Stimulated activated naive CD8-positive, alpha-beta T cell treated with anti-CD3 and anti-CD28 coated beads, Interleukin-15, Interleukin-2, amounts not matched to agents 100 ng/mL and 50 ng/mL, for 24 hours (primary cell): ENCODE measurements at regions not wholly inside any gene's neighbourhood (a gene's known extent, or its start where the extent isn't known, plus 50 kb on each side); places are given as distances from the start of the nearest gene placed in this dataset.
"Not testable (repeated sequence)": the region's sequence is repeated elsewhere in the genome, so short reads cannot be mapped to it uniquely, and the experiment has no call there.

Experiments
- H3K27ac Mint-ChIP-seq: one replicate; pipeline ENCODE4 v1.8.0; 2021; ENCODE audit warnings: mild to moderate bottlenecking, mixed read lengths
- H3K27me3 Mint-ChIP-seq: one replicate; pipeline ENCODE4 v1.8.0; 2021; ENCODE audit warnings: mixed read lengths
- H3K36me3 Mint-ChIP-seq: one replicate; pipeline ENCODE4 v1.8.0; 2021; ENCODE audit warnings: low read depth, mixed read lengths
- H3K4me1 Mint-ChIP-seq: one replicate; pipeline ENCODE4 v1.8.0; 2021; ENCODE audit warnings: low read depth, mixed read lengths
- H3K4me3 Mint-ChIP-seq: one replicate; pipeline ENCODE4 v1.8.0; 2021; ENCODE audit warnings: mild to moderate bottlenecking, mixed read lengths
- H3K9me3 Mint-ChIP-seq: one replicate; pipeline ENCODE4 v1.8.0; 2021; ENCODE audit warnings: mixed read lengths

GRCh38 chr2:16243411-16243996, 303.2 kb downstream of the MYCN start:
- H3K36me3 Mint-ChIP-seq = no peaks in the 10 kb centered on the region
- no peaks in the 10 kb centered on the region for H3K4me1 Mint-ChIP-seq
- no peak overlapping the region for H3K27ac Mint-ChIP-seq
- no peaks in the 10 kb centered on the region for H3K9me3 Mint-ChIP-seq
- H3K27me3 Mint-ChIP-seq = no peaks in the 10 kb centered on the region
- no peak overlapping the region for H3K4me3 Mint-ChIP-seq

DNA sequence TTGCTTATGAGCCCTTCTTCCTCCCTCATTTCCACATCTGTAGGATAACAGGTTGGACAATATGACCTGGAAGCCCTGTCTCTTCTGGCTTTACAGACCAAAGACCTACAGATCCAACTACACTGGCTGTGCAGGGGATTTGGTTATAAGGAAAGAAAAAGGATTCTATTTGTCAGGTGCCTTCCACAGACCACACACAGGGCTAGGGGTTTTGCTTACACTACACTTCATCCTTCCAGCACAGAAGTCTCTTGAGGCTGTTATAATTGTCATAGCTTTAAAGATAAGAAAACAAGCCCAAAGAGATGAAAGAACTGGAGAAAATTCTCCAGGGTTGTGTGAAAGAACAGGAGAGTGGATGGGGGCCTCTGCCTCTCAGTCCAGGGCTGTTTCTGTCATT, 302.6 kb downstream of the MYCN start:
- H3K27me3 Mint-ChIP-seq = no peaks in the 10 kb centered on the region
- no peaks in the 10 kb centered on the region for H3K4me1 Mint-ChIP-seq
- H3K9me3 Mint-ChIP-seq = no peaks in the 10 kb centered on the region
- H3K4me3 Mint-ChIP-seq = no peak overlapping the region
- H3K27ac Mint-ChIP-seq = no peak overlapping the region
- H3K36me3 Mint-ChIP-seq = no peaks in the 10 kb centered on the region

GRCh38 chr2:16241166-16242160, 301.1 kb downstream of the MYCN start:
- H3K9me3 Mint-ChIP-seq = no peaks in the 10 kb centered on the region
- H3K27ac Mint-ChIP-seq = no peak overlapping the region
- H3K36me3 Mint-ChIP-seq = no peaks in the 10 kb centered on the region
- H3K4me3 Mint-ChIP-seq = no peak overlapping the region
- no peaks in the 10 kb centered on the region for H3K4me1 Mint-ChIP-seq
- no peaks in the 10 kb centered on the region for H3K27me3 Mint-ChIP-seq

GRCh38 chr2:16240402-16240801, 300.1 kb downstream of the MYCN start:
- no peak overlapping the region for H3K27ac Mint-ChIP-seq
- no peaks in the 10 kb centered on the region for H3K36me3 Mint-ChIP-seq
- no peaks in the 10 kb centered on the region for H3K4me1 Mint-ChIP-seq
- no peak overlapping the region for H3K4me3 Mint-ChIP-seq
- H3K27me3 Mint-ChIP-seq = peaks cover 2% of the 10 kb centered on the region
- H3K9me3 Mint-ChIP-seq = peaks cover 3% of the 10 kb centered on the region

- no peaks in the 10 kb centered on the region for H3K36me3 Mint-ChIP-seq
- no peaks in the 10 kb centered on the region for H3K4me1 Mint-ChIP-seq
- H3K27ac Mint-ChIP-seq = peak overlapping the region; percentile 56
- H3K9me3 Mint-ChIP-seq = peaks cover 3% of the 10 kb centered on the region
- peaks cover 5% of the 10 kb centered on the region for H3K27me3 Mint-ChIP-seq
- no peak overlapping the region for H3K4me3 Mint-ChIP-seq
Measured at GRCh38 chr2:16239296-16239850, 299.0 kb downstream of the MYCN start.

GRCh38 chr2:16238786-16239185, 298.4 kb downstream of the MYCN start:
- Mint-ChIP-seq H3K27ac (no peak overlapping the region), H3K27me3 (peaks cover 5% of the 10 kb centered on the region), H3K36me3 (no peaks in the 10 kb centered on the region), H3K4me3 (no peak overlapping the region), H3K4me1 (no peaks in the 10 kb centered on the region), H3K9me3 (peaks cover 3% of the 10 kb centered on the region)

DNA sequence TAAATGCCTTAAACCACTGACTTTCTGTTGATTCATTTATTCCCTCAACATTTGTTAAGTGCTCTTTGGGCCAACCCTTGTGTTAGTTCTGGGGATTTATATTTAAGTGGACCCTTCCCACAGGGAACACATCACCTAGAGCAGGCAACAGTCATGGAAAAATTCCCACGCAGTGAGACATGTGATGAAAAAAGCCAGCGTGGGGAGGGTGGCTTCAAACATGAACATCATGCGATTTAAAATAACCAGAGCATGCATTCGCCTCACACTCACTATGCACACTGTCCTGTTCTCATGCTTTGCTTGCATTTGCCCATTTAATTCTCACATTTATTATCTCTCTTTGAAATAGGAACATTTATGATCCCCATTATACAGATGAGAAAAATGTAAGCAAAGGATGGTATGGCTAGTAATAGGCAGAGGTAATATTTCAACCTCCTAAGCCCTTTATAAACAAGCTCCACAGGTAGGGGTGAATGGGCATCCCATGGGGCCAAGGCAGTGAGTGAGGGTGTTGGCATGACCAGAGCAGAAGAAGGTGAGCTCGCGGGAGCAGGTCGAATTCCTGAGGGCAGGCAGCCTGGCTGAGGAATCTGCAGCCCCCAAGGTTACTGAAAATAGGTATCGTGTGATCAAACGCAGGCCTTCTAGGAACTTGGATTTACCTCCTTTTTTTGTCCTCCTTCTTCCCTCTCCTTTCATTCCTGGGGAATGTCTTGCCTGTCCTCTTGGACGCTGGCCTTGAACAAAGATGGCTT, 297.8 kb downstream of the MYCN start:
- Mint-ChIP-seq H3K36me3 (no peaks in the 10 kb centered on the region), H3K4me3 (no peak overlapping the region), H3K27me3 (peaks cover 5% of the 10 kb centered on the region), H3K4me1 (no peaks in the 10 kb centered on the region), H3K9me3 (peaks cover 3% of the 10 kb centered on the region), H3K27ac (no peak overlapping the region)

DNA sequence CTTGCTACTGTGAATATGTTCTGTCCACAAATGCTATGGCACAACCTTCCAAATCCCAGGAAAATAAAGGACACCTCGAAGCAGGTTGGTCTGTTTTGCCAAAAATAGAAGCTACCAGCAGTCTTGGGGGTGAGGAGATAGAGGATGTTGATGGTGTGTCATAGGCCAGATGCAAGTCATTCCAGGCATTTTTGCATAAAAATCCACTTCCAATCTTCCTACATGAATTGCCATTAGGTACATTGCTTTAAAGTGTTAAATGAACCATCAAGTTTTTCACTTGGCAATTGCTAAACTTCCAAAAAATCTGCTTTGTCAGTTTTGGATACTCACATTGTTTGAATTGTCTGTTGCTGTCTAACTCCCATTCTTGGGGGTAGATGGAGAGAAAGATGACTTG, 295.4 kb downstream of the MYCN start:
- no peak overlapping the region for H3K27ac Mint-ChIP-seq
- no peak overlapping the region for H3K4me3 Mint-ChIP-seq
- H3K36me3 Mint-ChIP-seq = no peaks in the 10 kb centered on the region
- H3K27me3 Mint-ChIP-seq = peaks cover 5% of the 10 kb centered on the region
- no peaks in the 10 kb centered on the region for H3K4me1 Mint-ChIP-seq
- peaks cover 3% of the 10 kb centered on the region for H3K9me3 Mint-ChIP-seq

DNA sequence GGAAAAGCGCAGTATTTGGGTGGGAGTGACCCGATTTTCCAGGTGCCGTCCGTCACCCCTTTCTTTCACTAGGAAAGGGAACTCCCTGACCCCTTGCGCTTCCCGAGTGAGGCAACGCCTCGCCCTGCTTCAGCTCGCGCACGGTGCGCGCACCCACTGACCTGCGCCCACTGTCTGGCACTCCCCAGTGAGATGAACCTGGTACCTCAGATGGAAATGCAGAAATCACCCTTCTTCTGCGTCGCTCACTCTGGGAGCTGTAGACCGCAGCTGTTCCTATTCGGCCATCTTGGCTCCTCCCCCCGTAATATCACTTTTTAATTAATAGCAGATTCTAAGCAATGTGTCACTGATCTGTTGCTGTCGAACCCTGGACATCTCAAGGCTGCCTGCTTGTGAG, 294.9 kb downstream of the MYCN start:
- not testable (repeated sequence) for H3K4me3 Mint-ChIP-seq, H3K9me3 Mint-ChIP-seq, H3K36me3 Mint-ChIP-seq, H3K27ac Mint-ChIP-seq, H3K27me3 Mint-ChIP-seq, H3K4me1 Mint-ChIP-seq

DNA sequence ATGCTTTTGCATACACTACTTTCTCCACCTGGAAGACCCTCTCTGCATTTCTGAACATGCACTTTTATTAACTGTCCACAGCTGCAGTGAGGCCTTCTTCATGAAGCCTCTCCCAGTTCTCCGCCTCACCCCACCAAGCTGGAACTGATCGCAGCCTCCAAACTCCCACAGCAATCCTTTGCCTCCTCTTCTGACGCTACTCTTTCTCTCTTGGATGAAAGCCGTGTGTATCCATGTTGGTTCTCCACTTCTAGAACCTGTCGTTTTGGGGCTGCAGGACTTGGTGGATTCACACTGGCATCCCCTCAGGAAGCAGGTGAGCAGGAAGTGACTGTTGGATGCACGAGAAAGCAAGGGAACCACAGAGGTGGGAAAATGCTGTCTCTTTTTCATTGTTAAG, 288.6 kb downstream of the MYCN start:
- no peaks in the 10 kb centered on the region for H3K4me1 Mint-ChIP-seq
- no peak overlapping the region for H3K4me3 Mint-ChIP-seq
- H3K27me3 Mint-ChIP-seq = no peaks in the 10 kb centered on the region
- H3K27ac Mint-ChIP-seq = no peak overlapping the region
- no peaks in the 10 kb centered on the region for H3K9me3 Mint-ChIP-seq
- no peaks in the 10 kb centered on the region for H3K36me3 Mint-ChIP-seq

DNA sequence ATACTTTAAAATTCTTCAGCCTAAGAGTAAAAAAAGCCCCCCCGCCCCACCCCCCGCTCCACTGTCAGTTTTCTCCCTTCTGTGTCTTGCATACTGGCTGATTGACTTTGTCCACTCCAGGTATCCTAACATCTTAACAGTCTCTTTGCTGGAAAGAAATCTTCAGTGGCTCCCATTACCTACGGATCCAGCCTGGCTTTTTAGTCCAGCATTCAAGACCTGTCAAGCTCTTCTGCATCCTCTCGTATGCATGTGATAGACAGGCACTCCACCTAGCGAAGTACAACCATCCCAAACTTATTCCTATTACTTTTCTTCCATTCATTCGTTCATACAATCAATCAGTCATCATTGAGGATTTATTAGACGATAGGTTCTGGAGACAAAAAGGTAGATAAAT, 288.1 kb downstream of the MYCN start:
- Mint-ChIP-seq H3K9me3 (no peaks in the 10 kb centered on the region), H3K4me1 (no peaks in the 10 kb centered on the region)

GRCh38 chr2:16227811-16228462, 287.6 kb downstream of the MYCN start:
- H3K36me3 Mint-ChIP-seq = no peaks in the 10 kb centered on the region
- H3K27me3 Mint-ChIP-seq = no peaks in the 10 kb centered on the region
- no peaks in the 10 kb centered on the region for H3K9me3 Mint-ChIP-seq
- no peak overlapping the region for H3K27ac Mint-ChIP-seq
- no peaks in the 10 kb centered on the region for H3K4me1 Mint-ChIP-seq
- no peak overlapping the region for H3K4me3 Mint-ChIP-seq

More for the DNA sequence above, 288.1 kb downstream of the MYCN start:
- Mint-ChIP-seq H3K27me3 (no peaks in the 10 kb centered on the region), H3K4me3 (no peak overlapping the region), H3K36me3 (no peaks in the 10 kb centered on the region), H3K27ac (no peak overlapping the region)

DNA sequence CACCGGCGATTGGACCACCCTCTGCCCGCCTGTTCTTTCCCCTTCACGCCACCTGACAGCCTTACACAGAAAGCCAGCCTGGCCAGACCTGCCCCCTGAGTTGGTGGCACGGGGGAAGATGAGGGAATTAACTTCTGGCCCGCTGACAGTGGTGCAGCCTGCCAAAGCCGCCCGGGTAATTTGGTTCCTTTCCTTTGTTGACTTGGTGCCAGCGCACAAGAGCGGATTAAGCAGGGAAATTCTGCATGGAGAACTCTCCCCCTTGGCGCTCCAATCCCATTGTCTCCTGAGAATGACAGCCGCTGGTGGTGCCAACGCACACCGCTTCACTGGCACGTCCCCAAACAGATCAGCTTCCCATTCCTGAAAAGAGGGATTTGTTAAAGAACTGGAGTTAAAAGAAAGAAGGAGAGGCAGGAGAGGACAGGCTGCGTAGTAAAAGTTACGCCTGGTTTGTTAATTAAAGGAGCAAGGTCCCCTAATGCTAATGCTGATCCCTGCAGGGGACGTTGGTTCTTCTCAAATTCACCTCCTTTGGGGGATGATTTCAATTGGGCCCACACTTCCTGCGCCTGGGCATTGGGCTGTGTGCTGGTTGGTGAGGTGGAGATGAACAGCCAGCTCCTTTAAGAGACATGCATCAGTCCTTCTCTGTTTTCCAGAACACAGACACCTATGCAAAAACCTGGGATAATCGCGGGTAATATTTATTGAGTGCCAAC, 286.8 kb downstream of the MYCN start:
- H3K27me3 Mint-ChIP-seq = no peaks in the 10 kb centered on the region
- no peak overlapping the region for H3K27ac Mint-ChIP-seq
- H3K9me3 Mint-ChIP-seq = no peaks in the 10 kb centered on the region
- no peaks in the 10 kb centered on the region for H3K36me3 Mint-ChIP-seq
- H3K4me3 Mint-ChIP-seq = no peak overlapping the region
- H3K4me1 Mint-ChIP-seq = no peaks in the 10 kb centered on the region

DNA sequence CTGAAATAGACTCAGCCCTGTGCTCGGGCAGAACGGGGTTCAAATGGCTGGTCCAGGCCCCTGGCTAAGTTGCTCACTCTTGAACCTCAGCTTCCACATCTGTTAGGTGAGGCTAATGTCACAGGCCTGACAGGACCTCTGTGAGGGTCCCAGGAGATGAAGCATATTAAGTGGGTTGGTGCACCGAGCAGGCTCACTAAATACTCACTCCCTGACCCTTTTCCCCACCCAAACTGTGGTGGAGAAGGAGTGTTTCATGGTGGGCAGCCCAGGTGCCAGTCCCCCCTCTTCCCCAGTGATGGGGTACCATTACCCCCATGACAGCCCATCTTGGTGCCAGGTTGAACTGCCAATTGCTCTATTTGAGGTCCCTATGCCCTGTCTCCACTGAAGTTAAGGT, 286.0 kb downstream of the MYCN start:
- Mint-ChIP-seq H3K4me1 (no peaks in the 10 kb centered on the region), H3K4me3 (no peak overlapping the region), H3K27me3 (no peaks in the 10 kb centered on the region), H3K27ac (no peak overlapping the region), H3K36me3 (no peaks in the 10 kb centered on the region), H3K9me3 (no peaks in the 10 kb centered on the region)
